Heart left ventricle (tissue), 16 donors: ENCODE measurements at regions not wholly inside any gene's neighbourhood (a gene's known extent, or its start where the extent isn't known, plus 50 kb on each side); places are given as distances from the start of the nearest gene placed in this dataset.
"Not testable (repeated sequence)": the region's sequence is repeated elsewhere in the genome, so short reads cannot be mapped to it uniquely, and the experiment has no call there.

Source experiments
- ATAC-seq, 4 donors: fragments of 200-7000 bp; cut with Tn5 transposase; one replicate each; pipeline ENCODE4 v1.9.1; 2020 to 2022; ENCODE audit warnings: moderate library complexity in 4 of 4, mild to moderate bottlenecking in 3 of 4, moderate number of reproducible peaks in 1 of 4
- DNase-seq, 5 donors: peaks; one replicate each; pipeline ENCODE4 v3.0.0-alpha.2; 2020
- H3K27ac ChIP-seq, 12 donors: fragments of 200-600 bp; sonication (generic) in 4 of 12; one replicate each; pipeline versions ENCODE4 v1.5.0 to v1.8.0; 2016 to 2022; ENCODE audit warnings: mild to moderate bottlenecking in 2 of 12
- H3K27me3 ChIP-seq, 9 donors: fragments of 200-600 bp; sonication (generic) in 2 of 9; one replicate each; pipeline versions ENCODE4 v1.5.1 to v1.8.0; 2016 to 2022; ENCODE audit warnings: mild to moderate bottlenecking in 3 of 9
- H3K36me3 ChIP-seq, 9 donors: fragments of 200-600 bp; sonication (generic) in 2 of 9; one replicate each; pipeline versions ENCODE4 v1.5.0 to v1.8.0; 2018 to 2022; ENCODE audit warnings: mild to moderate bottlenecking in 2 of 9
- H3K4me1 ChIP-seq, 12 donors: fragments of 200-600 bp; sonication (generic) in 4 of 12; one replicate each; pipeline versions ENCODE4 v1.5.0 to v1.8.0; 2016 to 2022; ENCODE audit warnings: mild to moderate bottlenecking in 3 of 12
- H3K4me3 ChIP-seq, 12 donors: fragments of 200-600 bp; sonication (generic) in 4 of 12; one replicate each; pipeline versions ENCODE4 v1.5.0 to v1.8.0; 2017 to 2022; ENCODE audit warnings: mild to moderate bottlenecking in 9 of 12, moderate library complexity in 4 of 12
- H3K9me3 ChIP-seq, 12 donors: fragments of 200-600 bp; sonication (generic) in 4 of 12; one replicate each; pipeline versions ENCODE4 v1.5.0 to v1.8.0; 2016 to 2022; ENCODE audit warnings: mild to moderate bottlenecking in 1 of 12
- CTCF ChIP-seq, 12 donors: fragments of 200-600 bp; sonication (generic) in 4 of 12; IDR thresholded peaks; one replicate each; pipeline versions ENCODE4 v1.5.0 to v1.8.0; 2018 to 2022; ENCODE audit warnings: antibody characterized with exemption in 12 of 12, mild to moderate bottlenecking in 5 of 12
- POLR2A ChIP-seq, 2 donors: fragments of 450-650 bp; IDR thresholded peaks; one replicate each; pipeline ENCODE4 v1.6.1; 2017; ENCODE audit warnings: antibody characterized with exemption in 2 of 2, mild to moderate bottlenecking in 2 of 2, moderate library complexity in 2 of 2
- WGBS, 4 donors: extraction: QIAGEN DNeasy Blood & Tissue Kit in 2 of 4; methylation state at CpG; one replicate each; pipeline versions ENCODE4 v1.1.5 to v1.1.7; 2013 to 2018; 5-methylcytosine and 5-hydroxymethylcytosine counted together
- intact Hi-C, 10 donors: fragments of 100-400 bp; cut with DNase I; formaldehyde crosslinking; loops; one replicate each; pipeline versions ENCODE4 v1.11.1 to v1.14.2; 2022
- donor health status: ischemic (EF 13 %, LVEDD 7.1; RV severe dilation, severe dysfunction).
- donor health status: healthy with polysubstance abuse.
- donor health status: DM: no; HTN: yes; CAD: no.
- donor health status: DM: no; HTN: no; CAD: no.
- donor health status: ischemic (EF 25% LVEDD 6.9; RV normal size, moderate dysfunction).
- donor health status: ischemic (EF 25% LVEDD 5.7; RV mildly dilated, moderate dysfunction).
- donor health status: healthy.
- donor health status: DM: yes; HTN: yes; CAD: no.
- donor health status: ischemic (EF 35%, LVEDD 5.7; RV mildly dilated, moderate dysfunction).
- donor health status: nonischemic (EF 11% LVEDD 7.7; RV severe dilation, severe dysfunction).
- donor health status: DM: yes; HTN: yes; CAD: no.
- donor health status: PGD.
- donor health status: ischemic (EF 29% LVEDD 5.4; RV normal size, mild dysfunction).
- donor health status: nonischemic (EF 23%, LVEDD 6.1; RV moderate dilation, normal function).

- ATAC-seq, result no peak
- TF ChIP-seq POLR2A (IDR thresholded peaks at IDR 0.05), result no peak
- no peak for TF ChIP-seq CTCF (IDR thresholded peaks at IDR 0.05)
- intact Hi-C loops, result no loop called here
- Histone ChIP-seq H3K9me3 (no peaks in the 10 kb centered on the region), H3K4me1 (no peaks in the 10 kb centered on the region), H3K4me3 (no peak overlapping the region), H3K27ac (no peak overlapping the region), H3K36me3 (no peaks in the 10 kb centered on the region), H3K27me3 (peaks cover 0 to 4% (median 0%) of the 10 kb centered on the region in 9 donors)
- DNase-seq, result no peak
Measured at GRCh38 chr14:22107753-22108152, 434.1 kb upstream of the OR4E1 start.

- H3K4me1 ChIP-seq, result no peaks in the 10 kb centered on the region
- no peak overlapping the region for H3K4me3 ChIP-seq
- no peak for TF ChIP-seq CTCF (IDR thresholded peaks at IDR 0.05)
- no peak for TF ChIP-seq POLR2A (IDR thresholded peaks at IDR 0.05)
- H3K36me3 ChIP-seq, result no peaks in the 10 kb centered on the region
- no peak for DNase-seq
- intact Hi-C loops, result no loop called here
- H3K27ac ChIP-seq, result no peak overlapping the region
- H3K9me3 ChIP-seq, result no peaks in the 10 kb centered on the region
- WGBS, 4 donors, result 73 to 75% (median 75%) methylated on average over 8 of the region's 8 CpGs
- no peak for ATAC-seq
- no peaks in the 10 kb centered on the region for H3K27me3 ChIP-seq
Measured at GRCh38 chr14:22106700-22107697, 433.4 kb upstream of the OR4E1 start.

GRCh38 chr14:22105624-22106006 lies 432.0 kb upstream of the OR4E1 start:
- no peak overlapping the region for H3K27ac ChIP-seq
- no peaks in the 10 kb centered on the region for H3K36me3 ChIP-seq
- intact Hi-C loops, result no loop called here
- H3K4me3 ChIP-seq, result no peak overlapping the region
- DNase-seq, result no peak
- ATAC-seq, result no peak
- WGBS, 4 donors, result 68 to 82% (median 74%) methylated on average over 4 of the region's 4 CpGs
- TF ChIP-seq CTCF (IDR thresholded peaks at IDR 0.05), result no peak
- no peak for TF ChIP-seq POLR2A (IDR thresholded peaks at IDR 0.05)
- H3K27me3 ChIP-seq, result no peaks in the 10 kb centered on the region
- no peaks in the 10 kb centered on the region for H3K9me3 ChIP-seq
- no peaks in the 10 kb centered on the region for H3K4me1 ChIP-seq

DNA sequence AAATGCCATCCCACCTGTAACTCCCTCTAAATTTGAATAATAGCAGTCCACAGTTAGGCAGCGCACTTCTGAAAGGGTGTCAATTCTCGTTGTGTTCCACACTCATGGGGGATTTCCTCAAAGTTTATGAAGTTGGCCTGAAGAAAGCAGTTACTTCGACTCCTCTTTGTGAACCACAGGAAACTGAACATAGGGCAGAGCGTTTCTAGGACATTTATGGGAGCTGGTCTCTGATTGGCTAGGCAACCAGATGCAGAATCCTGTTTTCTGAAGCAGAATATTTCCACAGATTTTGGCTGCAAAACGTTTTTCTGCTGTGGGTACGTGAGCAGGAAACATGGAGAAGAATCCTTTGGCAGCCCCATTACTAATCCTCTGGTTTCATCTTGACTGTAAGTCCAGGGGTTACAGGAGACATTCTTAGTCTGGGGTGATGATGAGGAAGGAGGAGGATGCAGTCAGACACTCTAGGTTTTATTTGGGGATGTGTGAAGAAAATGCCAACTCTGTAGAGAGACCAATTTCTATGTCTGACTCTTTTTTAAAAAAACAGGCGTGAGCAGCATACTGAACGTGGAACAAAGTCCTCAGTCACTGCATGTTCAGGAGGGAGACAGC lies 431.5 kb upstream of the OR4E1 start:
- DNase-seq, result no peak
- H3K27me3 ChIP-seq, result no peaks in the 10 kb centered on the region
- ATAC-seq, result no peak
- 43 to 48% (median 46%) methylated on average over 8 of the region's 8 CpGs for WGBS, 4 donors
- intact Hi-C loops, result no loop called here
- no peak overlapping the region for H3K4me3 ChIP-seq
- H3K36me3 ChIP-seq, result no peaks in the 10 kb centered on the region
- TF ChIP-seq CTCF (IDR thresholded peaks at IDR 0.05), result no peak
- H3K9me3 ChIP-seq, result no peaks in the 10 kb centered on the region
- no peak overlapping the region for H3K27ac ChIP-seq
- H3K4me1 ChIP-seq, result peaks cover 0 to under 1% (median 0%) of the 10 kb centered on the region in 12 donors

DNA sequence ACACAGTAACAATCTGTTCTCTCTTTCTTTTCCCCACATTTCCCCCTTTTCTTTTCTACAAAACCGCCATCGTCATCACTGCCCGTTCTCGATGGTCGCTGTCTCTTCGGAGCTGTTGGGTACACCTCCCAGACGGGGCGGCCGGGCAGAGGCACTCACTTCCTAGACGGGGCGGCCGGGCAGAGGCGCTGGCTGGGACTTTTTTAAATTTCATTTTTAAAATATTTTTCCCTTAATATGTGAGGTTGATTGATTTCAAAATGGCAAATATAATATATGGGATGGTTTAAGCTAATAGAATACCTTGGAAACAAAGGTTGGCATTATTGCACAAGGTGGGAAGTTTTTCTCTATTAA lies 427.1 kb upstream of the OR4E1 start:
- H3K27ac ChIP-seq, intact Hi-C loops: not testable (repeated sequence)

More for the DNA sequence above, 427.1 kb upstream of the OR4E1 start:
- not testable (repeated sequence) for DNase-seq, H3K9me3 ChIP-seq, H3K4me3 ChIP-seq, H3K4me1 ChIP-seq, ATAC-seq, H3K36me3 ChIP-seq, H3K27me3 ChIP-seq
- 90 to 93% (median 92%) methylated on average over 13 of the region's 13 CpGs for WGBS, 4 donors
